ENCODE measurements at regions not wholly inside any gene's neighbourhood (a gene's known extent, or its start where the extent isn't known, plus 50 kb on each side); places are given as distances from the start of the nearest gene placed in this dataset.

GRCh38 chr4:17315459-17315858, 196.4 kb downstream of the QDPR start:
- no peak for TF ChIP-seq EZH2 (IDR thresholded peaks at IDR 0.05; ENCODE audit: insufficient read depth, poor library complexity, severe bottlenecking)
- TF ChIP-seq EZH2phosphoT487 (IDR thresholded peaks at IDR 0.05; ENCODE audit: insufficient read depth, low read depth), result no peak
